Keratinocyte (primary cell): ENCODE measurements at regions not wholly inside any gene's neighbourhood (a gene's known extent, or its start where the extent isn't known, plus 50 kb on each side); places are given as distances from the start of the nearest gene placed in this dataset.
A peak's percentile ranks its signal among the peaks of the same experiment; 100 is the strongest.
"Not testable (repeated sequence)": the region's sequence is repeated elsewhere in the genome, so short reads cannot be mapped to it uniquely, and the experiment has no call there.

Source experiments
- DNase-seq: peaks from one replicate; pipeline ENCODE4 v3.0.0-alpha.2; 2011; ENCODE audit warnings: low read depth, missing footprints, low spot score
- FAIRE-seq: peaks from 2 replicates; lab custom pipeline; 2011; peaks lifted over from hg19 to GRCh38; lab: Jason Lieb, UNC
- H2AFZ ChIP-seq: 2 replicates; pipeline ENCODE4 v1.6.0; 2012; ENCODE audit warnings: low read length, control low read depth, inconsistent platforms; ENCODE audit not compliant: control insufficient read depth
- H3K27ac ChIP-seq: 2 replicates; pipeline ENCODE4 v1.5.1; 2011; ENCODE audit warnings: low read length; ENCODE audit not compliant: control insufficient read depth, insufficient read depth
- H3K27me3 ChIP-seq: 3 replicates; pipeline ENCODE4 v1.6.0; 2011; ENCODE audit warnings: low read length; ENCODE audit not compliant: control insufficient read depth, insufficient read depth; ENCODE audit errors: extremely low read depth
- H3K36me3 ChIP-seq, 2 experiments: 2 replicates in 1 of 2; 3 replicates in 1 of 2; pipeline ENCODE4 v1.5.1; 2011; ENCODE audit warnings: low read length in 2 of 2, mild to moderate bottlenecking in 1 of 2; ENCODE audit not compliant: control insufficient read depth in 2 of 2, insufficient read depth in 2 of 2; ENCODE audit errors: extremely low read depth in 1 of 2
- H3K4me1 ChIP-seq: 3 replicates; pipeline ENCODE4 v1.5.1; 2011; ENCODE audit warnings: low read length; ENCODE audit not compliant: control insufficient read depth, insufficient read depth; ENCODE audit errors: extremely low read depth
- H3K4me2 ChIP-seq: 3 replicates; pipeline ENCODE4 v1.6.0; 2011; ENCODE audit warnings: low read depth, low read length; ENCODE audit not compliant: control insufficient read depth, insufficient read depth; ENCODE audit errors: extremely low read depth
- H3K4me3 ChIP-seq, 3 experiments: fragments of 200-600 bp in 1 of 3; sonication (generic) in 1 of 3; 2 replicates in 2 of 3; 3 replicates in 1 of 3; pipeline ENCODE4 v1.5.1; 2011 to 2016; ENCODE audit warnings: low read length in 3 of 3, mild to moderate bottlenecking in 3 of 3, control low read depth in 2 of 3, inconsistent platforms in 1 of 3, low read depth in 1 of 3, mixed read lengths in 1 of 3, mixed run types in 1 of 3, moderate library complexity in 1 of 3; ENCODE audit not compliant: control insufficient read depth in 2 of 3, insufficient read depth in 2 of 3; ENCODE audit errors: extremely low read depth in 1 of 3
- H3K79me2 ChIP-seq: 2 replicates; pipeline ENCODE4 v1.6.0; 2012; ENCODE audit warnings: low read length; ENCODE audit not compliant: control insufficient read depth, insufficient read depth
- H3K9ac ChIP-seq: 3 replicates; pipeline ENCODE4 v1.6.0; 2011; ENCODE audit warnings: low read length; ENCODE audit not compliant: control insufficient read depth, insufficient read depth; ENCODE audit errors: extremely low read depth
- H3K9me1 ChIP-seq: 3 replicates; pipeline ENCODE4 v1.6.0; 2011; ENCODE audit warnings: low read length; ENCODE audit not compliant: control insufficient read depth, insufficient read depth; ENCODE audit errors: extremely low read depth
- H3K9me3 ChIP-seq: 2 replicates; pipeline ENCODE4 v1.5.1; 2012; ENCODE audit warnings: low read depth, low read length; ENCODE audit not compliant: control insufficient read depth
- H4K20me1 ChIP-seq: 3 replicates; pipeline ENCODE4 v1.6.0; 2011; ENCODE audit warnings: low read length; ENCODE audit not compliant: control insufficient read depth, insufficient read depth; ENCODE audit errors: extremely low read depth
- EZH2 ChIP-seq: IDR thresholded peaks from one replicate; pipeline ENCODE4 v1.6.1; 2012; ENCODE audit warnings: inconsistent platforms, mild to moderate bottlenecking, low read length, moderate library complexity
- dilution Hi-C: fragments of 300-500 bp; cut with MboI; formaldehyde crosslinking; loops from one replicate; pipeline ENCODE4 v1.7.0; 2020; ENCODE audit warnings: low sequenced_read_pairs; ENCODE audit not compliant: extremely low pct_ligation_motif_present
- TF ChIP-seq, protein P1 (sequence below), 3 experiments: IDR thresholded peaks in 1 of 3; conservative IDR thresholded peaks in 1 of 3; optimal IDR thresholded peaks in 1 of 3; 2 replicates in 2 of 3; 3 replicates in 1 of 3; pipeline versions ENCODE3 to v1.5.1; 2011; ENCODE audit warnings: low read length in 3 of 3, mild to moderate bottlenecking in 3 of 3, moderate library complexity in 2 of 3, control low read depth in 1 of 3, inconsistent platforms in 1 of 3; ENCODE audit not compliant: insufficient read depth in 2 of 3; ENCODE audit errors: extremely low read depth in 1 of 3

GRCh38 chr18:22285361-22286140 lies 116.2 kb downstream of the GATA6 start:
- H3K4me3 ChIP-seq = peak overlapping the region in 1 of 3 experiments; percentile 23
- no peaks in the 10 kb centered on the region for H3K9me3 ChIP-seq
- H4K20me1 ChIP-seq = no peaks in the 10 kb centered on the region
- H3K9me1 ChIP-seq = no peaks in the 10 kb centered on the region
- peak overlapping the region; percentile 7 for H3K9ac ChIP-seq
- H3K4me1 ChIP-seq = peaks cover 20% of the 10 kb centered on the region
- no peaks in the 10 kb centered on the region for H3K27me3 ChIP-seq
- no peaks in the 10 kb centered on the region for H3K36me3 ChIP-seq
- H3K27ac ChIP-seq = peak overlapping the region; percentile 68
- H3K79me2 ChIP-seq = no peaks in the 10 kb centered on the region
- DNase-seq = no peak
- TF ChIP-seq, protein P1, sequence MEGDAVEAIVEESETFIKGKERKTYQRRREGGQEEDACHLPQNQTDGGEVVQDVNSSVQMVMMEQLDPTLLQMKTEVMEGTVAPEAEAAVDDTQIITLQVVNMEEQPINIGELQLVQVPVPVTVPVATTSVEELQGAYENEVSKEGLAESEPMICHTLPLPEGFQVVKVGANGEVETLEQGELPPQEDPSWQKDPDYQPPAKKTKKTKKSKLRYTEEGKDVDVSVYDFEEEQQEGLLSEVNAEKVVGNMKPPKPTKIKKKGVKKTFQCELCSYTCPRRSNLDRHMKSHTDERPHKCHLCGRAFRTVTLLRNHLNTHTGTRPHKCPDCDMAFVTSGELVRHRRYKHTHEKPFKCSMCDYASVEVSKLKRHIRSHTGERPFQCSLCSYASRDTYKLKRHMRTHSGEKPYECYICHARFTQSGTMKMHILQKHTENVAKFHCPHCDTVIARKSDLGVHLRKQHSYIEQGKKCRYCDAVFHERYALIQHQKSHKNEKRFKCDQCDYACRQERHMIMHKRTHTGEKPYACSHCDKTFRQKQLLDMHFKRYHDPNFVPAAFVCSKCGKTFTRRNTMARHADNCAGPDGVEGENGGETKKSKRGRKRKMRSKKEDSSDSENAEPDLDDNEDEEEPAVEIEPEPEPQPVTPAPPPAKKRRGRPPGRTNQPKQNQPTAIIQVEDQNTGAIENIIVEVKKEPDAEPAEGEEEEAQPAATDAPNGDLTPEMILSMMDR (optimal IDR thresholded peaks at IDR 0.05 in 1 of 3, IDR thresholded peaks at IDR 0.05 in 1 of 3, conservative IDR thresholded peaks at IDR 0.05 in 1 of 3; ENCODE audit: extremely low read depth in 1 of 3, insufficient read depth in 2 of 3, low read length in 3 of 3) = no peak
- TF ChIP-seq EZH2 = no peak
- peak overlapping the region; percentile 82 for H2AFZ ChIP-seq
- dilution Hi-C loops = no loop called here
- peak overlapping the region; percentile 73 for H3K4me2 ChIP-seq
- peak; percentile 5 for FAIRE-seq

GRCh38 chr18:22284581-22285360 lies 115.4 kb downstream of the GATA6 start:
- Histone ChIP-seq H3K4me3 (no peak overlapping the region), H2AFZ (peak overlapping the region; percentile 63), H3K9ac (peak overlapping the region; percentile 7), H3K4me2 (peak overlapping the region; percentile 73), H3K27ac (peak overlapping the region; percentile 68), H3K9me3 (no peaks in the 10 kb centered on the region), H3K9me1 (no peaks in the 10 kb centered on the region), H3K36me3 (no peaks in the 10 kb centered on the region), H4K20me1 (no peaks in the 10 kb centered on the region), H3K27me3 (no peaks in the 10 kb centered on the region), H3K4me1 (peaks cover 20% of the 10 kb centered on the region), H3K79me2 (no peaks in the 10 kb centered on the region)
- TF ChIP-seq EZH2 = no peak
- TF ChIP-seq, protein P1 (optimal IDR thresholded peaks at IDR 0.05 in 1 of 3, IDR thresholded peaks at IDR 0.05 in 1 of 3, conservative IDR thresholded peaks at IDR 0.05 in 1 of 3; ENCODE audit: extremely low read depth in 1 of 3, insufficient read depth in 2 of 3, low read length in 3 of 3) = no peak
- dilution Hi-C loops = no loop called here
- DNase-seq (no peak), FAIRE-seq (peak; percentile 5)

- FAIRE-seq, H3K9me1 ChIP-seq, dilution Hi-C loops, H3K9me3 ChIP-seq, H2AFZ ChIP-seq, H4K20me1 ChIP-seq, H3K4me2 ChIP-seq, H3K36me3 ChIP-seq, H3K79me2 ChIP-seq, H3K27ac ChIP-seq, H3K9ac ChIP-seq, H3K4me3 ChIP-seq, DNase-seq, H3K27me3 ChIP-seq: not testable (repeated sequence)
- peaks cover 20% of the 10 kb centered on the region for H3K4me1 ChIP-seq
These were observed 114.5 kb downstream of the GATA6 start for GRCh38 chr18:22283855-22284254.
